ENCODE measurements at regions not wholly inside any gene's neighbourhood (a gene's known extent, or its start where the extent isn't known, plus 50 kb on each side); places are given as distances from the start of the nearest gene placed in this dataset.
"Not testable (repeated sequence)": the region's sequence is repeated elsewhere in the genome, so short reads cannot be mapped to it uniquely, and the experiment has no call there.

GRCh38 chr15:44833081-44833480 lies 96.8 kb downstream of the TRIM69 start:
- TF ChIP-seq, protein P1, sequence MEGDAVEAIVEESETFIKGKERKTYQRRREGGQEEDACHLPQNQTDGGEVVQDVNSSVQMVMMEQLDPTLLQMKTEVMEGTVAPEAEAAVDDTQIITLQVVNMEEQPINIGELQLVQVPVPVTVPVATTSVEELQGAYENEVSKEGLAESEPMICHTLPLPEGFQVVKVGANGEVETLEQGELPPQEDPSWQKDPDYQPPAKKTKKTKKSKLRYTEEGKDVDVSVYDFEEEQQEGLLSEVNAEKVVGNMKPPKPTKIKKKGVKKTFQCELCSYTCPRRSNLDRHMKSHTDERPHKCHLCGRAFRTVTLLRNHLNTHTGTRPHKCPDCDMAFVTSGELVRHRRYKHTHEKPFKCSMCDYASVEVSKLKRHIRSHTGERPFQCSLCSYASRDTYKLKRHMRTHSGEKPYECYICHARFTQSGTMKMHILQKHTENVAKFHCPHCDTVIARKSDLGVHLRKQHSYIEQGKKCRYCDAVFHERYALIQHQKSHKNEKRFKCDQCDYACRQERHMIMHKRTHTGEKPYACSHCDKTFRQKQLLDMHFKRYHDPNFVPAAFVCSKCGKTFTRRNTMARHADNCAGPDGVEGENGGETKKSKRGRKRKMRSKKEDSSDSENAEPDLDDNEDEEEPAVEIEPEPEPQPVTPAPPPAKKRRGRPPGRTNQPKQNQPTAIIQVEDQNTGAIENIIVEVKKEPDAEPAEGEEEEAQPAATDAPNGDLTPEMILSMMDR (IDR thresholded peaks at IDR 0.05) = not testable (repeated sequence)
- not testable (repeated sequence) for TF ChIP-seq EZH2 (IDR thresholded peaks at IDR 0.05)
